MV-4-11 (cell line): ENCODE measurements at regions not wholly inside any gene's neighbourhood (a gene's known extent, or its start where the extent isn't known, plus 50 kb on each side); places are given as distances from the start of the nearest gene placed in this dataset.
"Not testable (repeated sequence)": the region's sequence is repeated elsewhere in the genome, so short reads cannot be mapped to it uniquely, and the experiment has no call there.

Source experiments
- DNase-seq: peaks from one replicate; lab custom pipeline; 2025; lab: John Stamatoyannopoulos, UW

DNA sequence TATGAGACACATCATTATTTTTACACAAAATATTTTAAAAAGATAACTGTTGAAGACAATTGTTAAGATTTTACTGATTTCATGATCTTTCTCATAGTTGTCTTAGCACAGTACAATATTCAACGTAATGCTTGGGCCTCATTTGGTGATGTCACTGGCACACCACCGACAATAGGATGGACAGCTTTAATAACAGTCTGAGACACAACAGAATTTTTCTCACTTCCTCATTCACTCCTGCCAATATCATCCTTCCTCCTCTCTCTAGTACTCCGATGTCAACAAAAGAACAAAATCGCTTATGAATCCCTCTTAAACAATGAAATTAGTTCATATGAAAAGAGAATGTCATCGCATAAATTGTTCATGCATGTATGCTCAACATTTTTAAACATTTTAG lies 461.9 kb upstream of the CDH7 start:
- DNase-seq, result peak; percentile 65

DNA sequence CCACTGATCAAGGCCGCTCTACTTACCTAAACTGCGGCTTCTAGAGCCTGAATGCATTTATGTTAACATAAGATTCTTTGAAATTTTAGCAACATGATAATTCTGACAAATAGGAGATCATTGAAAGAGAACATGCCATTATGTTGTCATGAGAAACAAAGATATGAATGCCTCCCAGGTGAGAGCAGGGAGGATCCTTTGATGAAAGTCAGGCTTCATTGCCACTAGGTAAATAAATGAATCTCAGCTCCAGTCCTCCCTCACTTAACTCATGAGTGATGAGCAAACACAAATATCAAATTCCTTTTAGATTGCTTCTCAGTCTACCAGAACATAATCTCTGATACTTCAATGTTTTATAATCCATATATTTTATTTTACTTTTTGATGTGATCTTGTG lies 463.2 kb upstream of the CDH7 start:
- no peak for DNase-seq

DNA sequence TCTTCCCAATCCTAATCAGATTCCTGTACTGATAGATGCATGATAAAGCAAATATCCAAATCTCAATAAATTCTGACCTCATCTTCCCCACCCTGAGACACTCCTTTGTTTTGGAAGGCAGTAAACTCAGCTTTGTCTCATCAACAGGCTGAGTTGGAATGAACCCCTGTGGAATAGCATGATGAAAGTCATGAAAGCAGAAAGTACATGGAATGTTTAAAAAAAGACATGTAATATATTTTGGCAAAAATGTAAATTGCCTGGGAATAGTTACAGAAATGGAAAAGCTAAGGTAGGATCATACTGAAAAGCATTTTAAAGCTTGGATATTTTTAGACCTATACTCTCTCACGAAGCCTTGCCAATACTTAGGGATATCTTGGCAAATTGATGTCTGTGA lies 468.7 kb upstream of the CDH7 start:
- no peak for DNase-seq

DNA sequence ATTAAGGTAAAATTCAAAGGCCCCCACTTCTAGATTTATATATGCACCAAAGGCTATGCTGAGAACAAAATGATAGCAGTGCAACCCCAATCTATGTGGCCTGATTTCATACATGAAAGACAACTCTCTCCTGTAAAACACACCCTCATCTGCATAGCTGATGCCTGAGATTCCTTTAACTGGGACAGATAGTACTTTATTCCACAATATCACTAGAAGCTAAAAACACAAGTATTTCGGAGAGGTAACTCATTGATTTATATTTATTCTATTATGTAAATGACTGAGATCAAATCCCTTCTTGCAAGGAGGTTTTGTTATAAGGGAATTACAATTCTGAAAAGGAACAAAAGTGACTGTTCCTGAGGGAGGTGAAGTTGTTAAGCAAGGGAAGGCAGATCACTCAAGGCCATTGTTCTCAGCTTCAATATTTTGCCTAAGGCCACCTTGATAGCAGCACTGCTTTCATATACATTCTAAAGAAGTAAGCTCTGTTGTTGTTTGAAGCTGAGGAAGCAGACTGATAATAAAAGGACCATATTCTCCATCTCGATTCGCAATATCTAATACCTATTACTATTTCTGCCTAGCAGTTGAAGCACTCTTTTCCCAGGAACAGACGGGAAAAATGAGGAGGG lies 471.0 kb upstream of the CDH7 start:
- no peak for DNase-seq

DNA sequence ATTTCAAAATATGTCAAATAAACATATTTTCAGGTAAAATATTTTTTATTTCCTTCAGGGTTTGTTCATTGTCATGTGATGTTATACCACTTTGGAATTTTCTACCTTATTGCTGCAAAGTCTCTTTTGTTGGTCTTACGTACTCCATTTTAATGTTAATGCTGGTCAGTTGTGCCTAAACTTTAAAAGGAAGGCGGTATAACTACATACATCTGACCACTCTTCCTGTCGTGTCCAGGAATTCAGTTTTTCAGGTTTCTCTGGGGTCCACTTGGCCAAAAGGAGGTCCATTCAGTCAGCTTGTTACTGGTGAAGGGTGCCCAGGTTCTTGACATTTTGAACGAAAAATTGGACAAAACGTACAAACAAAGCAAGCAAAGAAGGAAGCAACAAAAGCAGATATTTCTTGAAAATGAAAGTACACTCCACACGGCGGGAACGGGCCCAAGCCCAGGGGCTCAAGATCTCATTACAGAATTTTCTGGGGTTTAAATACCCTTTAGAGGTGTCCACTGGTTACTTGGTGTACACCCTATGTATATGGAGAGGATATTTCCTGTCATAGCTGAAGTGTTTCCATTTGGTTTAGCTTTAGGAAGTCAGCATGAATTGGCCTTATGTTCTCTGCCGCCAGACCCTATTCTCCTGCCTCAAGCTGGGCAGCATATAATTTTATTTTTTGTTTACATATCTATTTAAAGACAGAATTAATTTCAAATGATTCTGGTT lies 471.7 kb upstream of the CDH7 start:
- DNase-seq, result no peak

DNA sequence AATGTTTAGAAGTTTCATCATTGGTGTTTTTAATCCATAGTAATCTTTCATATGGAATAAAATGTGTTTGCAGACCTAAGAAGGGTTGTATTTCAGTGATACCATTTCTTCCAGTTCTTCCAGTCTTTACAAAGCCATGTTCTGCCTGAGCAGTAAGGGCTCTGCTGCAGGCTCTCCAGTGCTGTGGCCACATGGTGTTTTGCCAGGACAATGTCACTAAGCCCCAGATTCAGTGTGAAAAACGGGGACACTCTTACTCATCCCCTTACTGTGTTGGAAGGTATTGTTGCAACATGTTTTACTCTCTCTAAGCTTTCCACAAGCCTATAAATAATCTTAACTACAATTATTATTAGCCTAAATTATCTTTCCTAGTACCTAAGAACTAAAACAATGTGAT lies 481.4 kb upstream of the CDH7 start:
- DNase-seq, result no peak

DNA sequence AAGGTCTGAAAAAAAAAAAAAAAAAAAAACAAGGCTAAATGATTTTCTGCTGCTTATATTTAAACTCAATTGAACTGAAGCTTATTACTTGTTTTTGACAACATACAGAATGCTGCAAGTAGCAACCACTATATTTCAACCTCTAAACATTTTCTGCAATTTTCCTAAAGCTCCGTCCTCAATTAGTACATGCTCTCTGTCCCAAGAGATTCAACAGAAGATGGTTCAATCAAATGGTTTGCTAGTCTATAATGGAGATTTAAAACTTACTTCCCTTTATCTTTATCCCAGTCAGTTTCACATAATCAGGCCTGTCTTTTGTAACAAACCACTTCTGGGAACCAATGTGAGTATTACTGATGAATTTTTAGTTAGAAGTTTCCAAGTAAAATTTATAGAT lies 485.1 kb upstream of the CDH7 start:
- peak; percentile 3 for DNase-seq

DNA sequence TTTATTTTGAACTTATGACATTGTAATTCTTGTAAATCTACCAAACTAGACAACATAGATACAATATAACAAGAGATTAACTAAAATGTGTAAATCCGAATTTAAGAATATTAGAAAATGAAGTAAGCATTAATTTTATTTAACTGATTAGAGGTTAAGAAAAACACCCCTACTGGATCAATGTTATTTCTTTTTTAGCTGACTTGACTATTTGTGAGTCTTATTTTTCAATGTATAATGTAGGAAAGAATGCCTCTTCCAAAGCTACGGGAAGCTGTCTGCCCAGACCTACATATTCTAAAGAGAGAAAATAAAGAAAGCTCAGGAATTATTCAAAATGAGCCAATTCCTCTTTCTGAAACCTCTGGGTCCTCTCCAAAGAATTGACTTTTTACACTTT lies 490.8 kb upstream of the CDH7 start:
- no peak for DNase-seq

DNA sequence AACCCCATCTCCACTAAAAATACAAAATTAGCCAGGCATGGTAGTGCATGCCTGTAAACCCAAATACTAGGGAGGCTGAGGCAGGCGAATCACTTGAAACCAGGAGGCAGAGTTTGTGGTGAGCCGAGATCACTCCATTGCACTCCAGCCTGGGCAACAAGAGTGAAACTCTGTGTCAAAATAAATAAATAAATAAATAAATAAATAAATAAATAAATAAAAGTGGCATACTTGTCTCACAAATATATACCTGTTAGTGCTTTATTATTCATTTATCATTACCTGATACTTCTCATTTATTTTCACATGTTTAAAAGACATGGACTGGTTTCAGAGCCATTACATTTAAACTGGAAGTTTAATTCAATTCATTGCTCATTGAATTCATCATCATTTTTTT lies 491.4 kb upstream of the CDH7 start:
- no peak for DNase-seq

DNA sequence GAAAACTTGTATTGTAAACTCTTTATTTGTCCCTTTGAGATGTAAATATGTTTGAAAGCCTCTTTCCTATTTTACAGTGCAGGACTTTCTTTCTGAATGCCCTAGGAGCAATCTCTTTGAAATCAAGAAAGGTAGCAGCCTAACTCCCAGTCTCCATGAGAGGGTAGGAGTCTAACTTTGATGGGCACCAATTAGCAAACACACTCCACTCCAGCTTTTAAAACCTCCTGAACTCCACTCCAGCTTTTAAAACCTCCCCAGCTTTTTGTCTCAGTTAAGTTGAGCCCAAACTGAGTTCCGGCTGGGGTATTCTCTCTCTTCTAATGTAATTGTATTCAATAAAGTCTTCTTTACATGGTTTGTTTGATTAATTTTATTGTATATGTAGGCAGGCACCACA lies 493.7 kb upstream of the CDH7 start:
- no peak for DNase-seq

DNA sequence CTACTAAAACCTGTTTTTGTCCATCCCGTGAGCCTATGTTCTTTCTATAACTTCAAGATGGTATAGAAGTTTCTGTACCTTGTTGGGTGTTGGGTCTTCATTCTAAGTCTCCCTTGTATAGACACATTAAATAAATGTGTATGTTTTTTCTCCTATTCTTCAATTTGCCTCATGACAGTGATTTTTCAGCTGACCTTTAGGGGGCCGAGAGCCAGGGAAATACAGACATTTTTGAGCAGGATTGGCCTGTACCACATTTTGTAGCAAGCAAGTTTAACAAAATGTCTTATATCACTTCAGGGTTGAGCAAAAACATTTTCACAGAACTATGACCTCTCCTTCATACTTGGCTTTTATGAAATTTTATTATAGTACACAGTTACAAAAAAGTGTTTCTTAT lies 495.4 kb upstream of the CDH7 start:
- DNase-seq, result no peak

DNA sequence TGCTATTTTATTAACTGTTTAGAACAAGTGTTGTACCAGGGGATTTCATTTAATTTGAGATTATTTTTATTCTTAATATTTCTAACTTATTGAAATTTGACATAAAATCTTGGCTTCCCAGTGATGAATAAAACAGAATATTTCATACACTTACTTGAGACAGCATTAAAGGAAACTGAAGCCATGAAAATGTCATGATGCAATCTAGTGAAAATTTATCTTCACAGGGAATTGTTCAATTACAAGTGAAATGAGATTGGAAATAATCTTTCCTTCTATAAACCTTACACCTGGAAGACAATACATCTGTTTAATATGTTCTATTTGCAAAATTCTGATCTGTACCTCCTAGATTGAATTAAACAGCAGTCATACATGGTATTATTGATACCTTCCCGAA lies 511.0 kb upstream of the CDH7 start:
- DNase-seq, result no peak

DNA sequence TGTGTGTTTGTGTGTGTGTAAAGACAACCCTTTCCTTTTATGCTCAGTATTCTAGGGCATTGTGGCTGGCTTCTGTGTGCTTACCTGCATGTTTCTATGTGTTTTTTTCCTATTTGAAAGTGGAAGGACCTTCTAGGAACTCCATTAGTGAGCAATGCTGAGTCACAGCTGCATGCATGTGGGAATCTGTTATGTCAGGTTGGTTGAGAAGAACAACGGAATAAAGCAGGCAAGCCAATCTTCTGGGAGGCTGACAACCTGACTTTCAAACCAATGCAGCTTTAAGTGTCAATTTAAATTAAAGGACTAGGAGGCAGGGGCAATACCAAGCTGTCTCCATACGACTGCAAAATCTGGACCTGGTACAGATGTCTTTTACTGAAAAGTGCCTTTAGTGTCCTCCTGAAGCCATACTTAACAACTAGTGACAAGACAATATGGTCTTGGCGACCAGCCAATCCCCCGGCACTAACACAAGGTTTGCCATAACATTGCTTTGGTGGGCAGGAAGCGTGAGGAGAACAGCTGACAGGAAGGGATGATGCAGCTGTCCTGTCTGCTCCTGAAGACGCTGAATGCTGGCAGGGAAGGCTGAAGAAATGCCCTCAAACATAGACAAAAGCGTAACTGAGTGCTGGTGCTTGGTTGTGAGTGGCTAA lies 514.7 kb upstream of the CDH7 start:
- DNase-seq, result no peak

DNA sequence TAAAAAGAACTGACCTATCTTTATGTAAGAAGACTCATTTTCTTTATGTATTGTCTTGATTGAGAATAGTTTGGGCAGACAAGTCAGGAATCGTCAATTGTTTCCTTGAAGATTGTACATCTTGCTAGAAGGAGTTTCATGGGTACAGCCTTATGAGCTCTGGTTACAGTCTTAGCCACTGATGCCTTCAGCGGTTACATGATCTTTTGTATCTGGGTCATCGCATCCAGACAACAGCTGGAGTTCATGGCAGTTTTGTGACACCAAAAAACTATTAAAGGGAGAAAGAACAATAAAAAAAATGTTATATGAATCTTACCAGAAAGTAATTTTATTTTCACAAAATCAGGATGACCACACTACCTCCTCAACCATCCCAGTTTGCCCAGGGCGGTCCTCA lies 520.5 kb upstream of the CDH7 start:
- DNase-seq, result no peak

DNA sequence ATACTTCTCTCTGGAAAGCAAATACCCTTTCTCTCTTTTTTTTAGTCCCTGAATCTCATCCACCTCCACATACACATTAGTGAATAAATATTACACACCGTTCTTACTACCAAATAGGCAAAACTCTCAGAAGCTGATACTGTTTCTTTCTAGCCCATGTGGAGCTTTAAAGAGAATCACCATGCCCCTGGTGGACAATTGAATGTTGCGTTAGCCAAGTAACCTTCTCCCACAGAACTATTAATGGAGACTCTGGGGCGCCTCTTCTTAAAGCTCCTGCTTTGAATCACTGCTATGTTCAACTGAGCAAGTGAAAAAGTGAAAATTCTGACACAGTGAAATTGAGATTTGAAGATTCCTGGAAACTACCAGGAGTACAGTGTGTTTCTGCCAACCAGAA lies 522.8 kb upstream of the CDH7 start:
- DNase-seq, result no peak

DNA sequence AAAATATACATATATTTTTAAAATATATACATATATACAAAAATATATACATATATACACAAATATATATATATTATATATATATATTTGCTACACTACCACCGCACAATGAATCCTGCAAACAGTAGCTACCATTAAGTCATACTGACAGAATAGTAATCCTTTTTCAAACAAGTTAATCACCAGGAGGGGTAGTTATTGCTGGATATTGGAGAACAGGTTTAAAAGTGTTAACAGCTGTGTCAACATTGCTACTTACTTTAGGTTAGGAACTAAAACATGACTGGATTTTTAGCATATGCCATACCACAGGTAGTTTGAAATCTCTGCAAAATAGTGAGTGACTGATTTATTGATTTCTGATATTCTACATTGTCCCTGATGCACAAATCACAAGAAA lies 529.1 kb upstream of the CDH7 start:
- no peak for DNase-seq

DNA sequence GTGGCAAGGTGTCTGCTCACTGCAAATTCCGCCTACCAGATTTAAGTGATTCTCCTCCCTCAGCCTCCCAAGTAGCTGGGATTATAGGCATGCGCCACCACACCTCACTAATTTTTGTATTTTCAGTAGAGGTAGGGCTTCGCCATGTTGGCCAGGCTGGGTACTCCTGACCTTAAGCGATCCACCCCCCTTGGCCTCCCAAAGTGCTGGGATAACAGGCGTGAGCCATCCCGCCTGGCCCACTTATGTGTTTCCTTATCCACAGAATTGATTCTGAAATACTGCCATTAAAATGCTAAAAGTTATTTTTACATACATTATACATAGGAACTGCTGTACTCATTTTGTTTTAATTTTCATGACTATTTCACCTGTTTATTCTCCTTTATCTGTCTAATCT lies 529.7 kb upstream of the CDH7 start:
- no peak for DNase-seq

DNA sequence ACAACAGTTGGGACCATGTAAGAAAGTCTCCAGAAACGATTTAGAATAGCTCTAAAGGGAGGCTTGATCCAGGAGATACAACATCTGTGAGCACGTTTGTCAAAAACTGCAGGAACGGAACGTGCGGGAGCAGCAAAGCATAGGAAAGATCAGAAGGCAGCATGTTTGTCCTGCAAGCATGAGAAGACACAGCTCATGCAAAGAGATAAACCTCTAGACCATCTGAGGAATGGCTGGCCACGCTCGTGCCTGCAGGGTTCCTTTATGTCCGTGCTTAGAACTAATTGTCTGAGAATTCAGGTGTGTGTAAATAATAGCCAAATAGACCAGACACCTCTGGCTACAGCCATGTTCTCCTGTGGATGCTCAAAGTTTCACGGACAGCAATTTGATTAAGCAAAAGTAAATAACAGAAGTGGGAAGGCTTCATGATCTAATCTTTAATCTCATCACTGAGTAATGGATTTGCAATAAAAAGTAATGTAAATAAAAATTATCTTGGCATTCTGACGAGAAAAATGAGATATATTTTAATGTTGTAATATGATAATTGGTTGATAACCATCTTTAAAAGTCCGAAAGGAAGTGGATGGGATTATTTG lies 534.8 kb upstream of the CDH7 start:
- DNase-seq, result no peak

DNA sequence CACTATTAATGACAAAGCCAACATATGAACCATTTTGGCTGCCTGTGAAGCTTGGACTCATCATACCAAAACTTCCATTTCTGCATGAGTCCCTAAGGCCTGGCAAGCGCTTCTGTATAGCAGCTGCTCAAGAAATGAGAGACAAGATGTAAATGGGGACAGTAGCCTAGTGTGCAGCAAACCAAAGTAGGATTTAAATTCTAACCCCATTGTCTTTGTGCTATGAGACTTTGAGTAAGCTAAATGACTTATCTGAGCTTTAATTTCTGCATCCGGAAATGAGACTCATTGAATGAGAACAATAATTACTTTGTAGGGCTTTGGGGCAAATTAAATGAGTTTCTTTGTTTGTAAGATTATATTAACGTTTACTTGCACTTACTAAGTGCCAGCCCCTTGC lies 536.4 kb upstream of the CDH7 start:
- DNase-seq, result no peak

DNA sequence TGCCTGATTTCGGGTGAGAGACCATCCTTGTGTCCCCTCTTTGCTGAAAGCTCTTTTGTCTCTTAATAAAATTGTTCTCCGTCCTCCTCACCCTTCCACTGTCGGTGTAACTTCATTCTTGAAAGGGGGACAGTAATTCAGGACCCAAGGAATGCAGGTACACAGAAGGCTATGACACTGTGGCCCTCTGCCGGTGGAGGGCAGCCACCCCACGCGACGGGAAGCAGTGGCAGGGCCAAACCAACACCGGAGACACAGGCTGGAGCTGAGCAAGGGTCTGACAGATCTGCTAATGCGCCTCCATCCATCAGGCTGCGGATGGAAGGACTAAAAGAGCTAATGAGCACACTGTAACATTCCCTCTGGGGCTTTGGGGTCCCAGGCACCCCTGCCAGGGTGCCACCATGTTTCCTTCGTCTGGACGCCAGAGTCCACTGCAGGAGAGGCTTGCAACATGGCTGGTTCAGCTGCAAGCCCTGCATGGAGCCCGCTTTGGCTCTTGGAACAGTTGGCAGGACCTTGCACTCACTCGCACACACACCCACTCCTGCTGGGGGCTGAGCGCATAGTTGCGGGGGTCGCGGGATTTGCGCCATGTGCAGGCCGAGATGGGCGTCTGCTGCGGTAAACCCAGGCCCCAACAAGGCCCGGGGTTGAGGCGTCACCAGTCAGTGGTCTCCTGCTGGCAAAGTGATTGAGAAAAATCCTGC lies 544.1 kb upstream of the CDH7 start:
- no peak for DNase-seq

DNA sequence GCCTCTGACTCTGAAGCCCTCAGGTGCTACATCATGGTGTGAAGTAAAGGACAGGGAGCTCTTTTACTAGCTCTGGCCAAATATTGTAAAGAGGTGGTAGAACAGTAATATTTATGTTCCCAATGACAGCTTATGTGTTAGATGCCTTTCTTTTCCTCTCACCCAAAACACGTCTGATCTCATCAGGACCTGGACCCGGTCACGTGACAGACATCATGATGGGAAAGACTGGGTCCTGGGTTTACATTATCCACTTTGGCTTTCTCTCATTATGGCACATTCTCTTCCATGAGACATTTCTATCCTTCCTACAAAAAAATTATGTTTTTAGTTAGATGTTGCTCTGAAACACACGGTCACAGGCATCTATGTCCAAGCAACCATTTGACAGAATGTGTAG lies 548.7 kb upstream of the CDH7 start:
- DNase-seq, result no peak

DNA sequence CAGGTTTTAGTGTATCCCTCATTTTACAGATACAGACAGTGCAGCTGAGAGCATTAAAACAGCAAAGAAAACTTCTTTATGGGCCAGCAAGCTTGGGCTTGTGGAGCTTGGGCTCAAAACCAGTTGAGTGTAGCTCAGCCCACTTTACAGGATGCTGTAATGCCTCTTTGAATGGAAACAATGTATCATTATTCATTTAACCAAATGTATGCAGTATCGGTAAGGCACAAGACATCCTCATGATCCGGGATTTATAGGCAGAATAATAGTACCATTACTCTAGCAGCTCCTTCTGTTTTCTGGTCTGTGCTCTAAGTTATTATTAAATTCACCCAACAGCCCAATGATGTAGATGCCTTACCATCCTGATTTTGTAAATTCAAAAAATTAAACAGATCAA lies 575.1 kb upstream of the CDH7 start:
- DNase-seq, result no peak

DNA sequence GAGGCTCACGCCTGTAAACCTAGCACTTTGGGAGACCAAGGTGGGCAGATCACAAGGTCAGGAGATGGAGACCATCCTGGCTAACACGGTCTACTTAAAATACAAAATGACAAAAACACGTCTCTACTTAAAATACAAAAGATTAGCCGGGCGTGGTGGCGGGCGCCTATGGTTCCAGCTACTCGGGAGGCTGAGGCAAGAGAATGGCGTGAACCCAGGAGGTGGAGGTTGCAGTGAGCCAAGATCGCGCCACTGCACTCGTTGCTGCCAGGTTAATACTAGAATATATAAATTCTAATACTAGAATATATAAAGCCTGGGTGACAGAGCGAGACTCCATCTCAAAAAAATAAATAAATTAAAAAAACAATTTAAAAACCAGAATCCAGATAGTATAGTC lies 588.7 kb upstream of the CDH7 start:
- not testable (repeated sequence) for DNase-seq
